ENCODE measurements at regions not wholly inside any gene's neighbourhood (a gene's known extent, or its start where the extent isn't known, plus 50 kb on each side); places are given as distances from the start of the nearest gene placed in this dataset.

DNA sequence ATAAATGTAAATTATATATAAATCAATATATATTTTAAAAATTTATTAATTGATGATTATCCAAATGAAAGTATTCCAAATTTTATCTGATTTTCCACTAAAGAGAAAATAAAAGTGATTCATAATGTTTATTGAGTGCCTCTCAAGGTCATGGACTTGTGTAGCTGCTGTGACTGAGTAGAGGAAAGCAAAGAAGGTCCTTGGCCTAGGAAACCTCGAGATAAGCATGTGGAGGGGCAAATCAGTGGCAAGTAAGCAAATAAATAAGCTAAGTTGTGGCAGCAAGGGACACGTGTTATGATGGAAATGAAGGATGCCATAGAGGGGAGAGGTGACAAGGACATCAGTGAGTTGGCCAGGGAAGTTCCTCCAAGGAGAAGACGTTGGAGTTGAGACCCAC is 866.1 kb upstream of the ID2 start:
- no peak overlapping the region for H3K9ac ChIP-seq (ENCODE audit: low read length)
- no peak overlapping the region for H2AFZ ChIP-seq (ENCODE audit: low read length)
- H3K27me3 ChIP-seq (replicated peaks; ENCODE audit: insufficient read depth, low read length): no peaks in the 10 kb centered on the region
- TF ChIP-seq, protein P1, sequence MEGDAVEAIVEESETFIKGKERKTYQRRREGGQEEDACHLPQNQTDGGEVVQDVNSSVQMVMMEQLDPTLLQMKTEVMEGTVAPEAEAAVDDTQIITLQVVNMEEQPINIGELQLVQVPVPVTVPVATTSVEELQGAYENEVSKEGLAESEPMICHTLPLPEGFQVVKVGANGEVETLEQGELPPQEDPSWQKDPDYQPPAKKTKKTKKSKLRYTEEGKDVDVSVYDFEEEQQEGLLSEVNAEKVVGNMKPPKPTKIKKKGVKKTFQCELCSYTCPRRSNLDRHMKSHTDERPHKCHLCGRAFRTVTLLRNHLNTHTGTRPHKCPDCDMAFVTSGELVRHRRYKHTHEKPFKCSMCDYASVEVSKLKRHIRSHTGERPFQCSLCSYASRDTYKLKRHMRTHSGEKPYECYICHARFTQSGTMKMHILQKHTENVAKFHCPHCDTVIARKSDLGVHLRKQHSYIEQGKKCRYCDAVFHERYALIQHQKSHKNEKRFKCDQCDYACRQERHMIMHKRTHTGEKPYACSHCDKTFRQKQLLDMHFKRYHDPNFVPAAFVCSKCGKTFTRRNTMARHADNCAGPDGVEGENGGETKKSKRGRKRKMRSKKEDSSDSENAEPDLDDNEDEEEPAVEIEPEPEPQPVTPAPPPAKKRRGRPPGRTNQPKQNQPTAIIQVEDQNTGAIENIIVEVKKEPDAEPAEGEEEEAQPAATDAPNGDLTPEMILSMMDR (IDR thresholded peaks at IDR 0.05; ENCODE audit: low read length): no peak
- TF ChIP-seq EZH2 (optimal IDR thresholded peaks at IDR 0.05; ENCODE audit: low read depth, low read length) (no peak), EZH2phosphoT487 (IDR thresholded peaks at IDR 0.05; ENCODE audit: low read length) (no peak)
- H3K4me2 ChIP-seq (ENCODE audit: low read depth, low read length): no peak overlapping the region
- no peaks in the 10 kb centered on the region for H3K9me2 ChIP-seq (replicated peaks; ENCODE audit: insufficient read depth, low read length)
- no peaks in the 10 kb centered on the region for H3F3A ChIP-seq (ENCODE audit: insufficient read depth, low read length)
- no peak for DNase-seq
- no peaks in the 10 kb centered on the region for H4K20me1 ChIP-seq (ENCODE audit: insufficient read depth, low read length)
- no peaks in the 10 kb centered on the region for H3K79me2 ChIP-seq (ENCODE audit: low read length)
- no peak overlapping the region for H3K4me3 ChIP-seq (ENCODE audit: low read length)
- H3K9me3 ChIP-seq (replicated peaks; ENCODE audit: insufficient read depth, low read length): no peaks in the 10 kb centered on the region
- H3K36me3 ChIP-seq (replicated peaks; ENCODE audit: insufficient read depth, low read length): no peaks in the 10 kb centered on the region
- no peak overlapping the region for H3K27ac ChIP-seq (ENCODE audit: low read length)
- no peaks in the 10 kb centered on the region for H3K4me1 ChIP-seq (ENCODE audit: low read length)

DNA sequence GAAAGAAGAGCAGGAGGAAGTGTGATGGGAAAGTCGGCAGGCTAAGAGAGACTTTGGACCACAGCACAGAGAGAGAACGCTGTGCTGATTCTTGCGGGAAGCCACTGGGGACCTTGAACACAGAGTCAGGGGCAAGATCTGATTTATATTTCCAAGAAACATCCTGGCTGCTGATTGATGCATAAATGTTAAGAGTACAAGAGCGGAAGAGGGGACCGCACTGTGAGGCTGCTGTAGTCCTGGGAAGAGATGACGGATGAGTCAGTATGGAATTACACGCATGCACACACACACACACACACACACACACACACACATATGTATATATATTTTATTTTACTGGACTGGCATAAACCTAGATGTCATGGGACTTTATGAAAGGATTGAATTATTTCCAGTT is 865.6 kb upstream of the ID2 start:
- Histone ChIP-seq H3K27me3 (replicated peaks; ENCODE audit: insufficient read depth, low read length) (no peaks in the 10 kb centered on the region), H2AFZ (ENCODE audit: low read length) (no peak overlapping the region), H3K9me3 (replicated peaks; ENCODE audit: insufficient read depth, low read length) (no peaks in the 10 kb centered on the region), H3F3A (ENCODE audit: insufficient read depth, low read length) (no peaks in the 10 kb centered on the region), H3K36me3 (replicated peaks; ENCODE audit: insufficient read depth, low read length) (no peaks in the 10 kb centered on the region), H3K4me2 (ENCODE audit: low read depth, low read length) (no peak overlapping the region), H3K9ac (ENCODE audit: low read length) (no peak overlapping the region), H3K9me2 (replicated peaks; ENCODE audit: insufficient read depth, low read length) (no peaks in the 10 kb centered on the region), H3K4me3 (ENCODE audit: low read length) (no peak overlapping the region), H3K79me2 (ENCODE audit: low read length) (no peaks in the 10 kb centered on the region), H4K20me1 (ENCODE audit: insufficient read depth, low read length) (no peaks in the 10 kb centered on the region), H3K4me1 (ENCODE audit: low read length) (no peaks in the 10 kb centered on the region), H3K27ac (ENCODE audit: low read length) (no peak overlapping the region)
- TF ChIP-seq EZH2phosphoT487 (IDR thresholded peaks at IDR 0.05; ENCODE audit: low read length) (no peak), EZH2 (optimal IDR thresholded peaks at IDR 0.05; ENCODE audit: low read depth, low read length) (no peak)
- TF ChIP-seq, protein P1 (IDR thresholded peaks at IDR 0.05; ENCODE audit: low read length): no peak
- no peak for DNase-seq

DNA sequence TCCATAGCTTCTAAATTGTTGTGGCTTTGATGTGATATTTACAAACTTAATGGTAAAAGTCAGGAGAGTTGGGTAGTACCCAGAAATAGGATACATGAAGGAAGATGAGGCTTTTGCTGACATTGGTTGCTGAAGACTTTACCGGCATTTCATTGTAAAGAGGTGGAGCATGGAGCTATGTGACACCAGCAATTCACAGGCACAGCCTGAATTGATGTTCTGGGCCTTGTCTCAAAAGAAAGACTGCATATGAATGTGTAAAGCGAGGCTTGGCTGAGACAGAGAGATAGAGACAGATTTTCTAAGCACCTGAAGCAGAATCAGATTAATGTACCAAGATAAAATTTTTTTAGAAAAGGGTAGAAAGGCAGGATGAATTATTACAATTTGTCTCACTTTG is 864.9 kb upstream of the ID2 start:
- Histone ChIP-seq H3K9ac (ENCODE audit: low read length) (no peak overlapping the region), H3K9me3 (replicated peaks; ENCODE audit: insufficient read depth, low read length) (no peaks in the 10 kb centered on the region), H3K36me3 (replicated peaks; ENCODE audit: insufficient read depth, low read length) (no peaks in the 10 kb centered on the region), H3K79me2 (ENCODE audit: low read length) (no peaks in the 10 kb centered on the region), H3F3A (ENCODE audit: insufficient read depth, low read length) (no peaks in the 10 kb centered on the region), H3K27ac (ENCODE audit: low read length) (no peak overlapping the region), H3K9me2 (replicated peaks; ENCODE audit: insufficient read depth, low read length) (no peaks in the 10 kb centered on the region), H3K27me3 (replicated peaks; ENCODE audit: insufficient read depth, low read length) (no peaks in the 10 kb centered on the region), H3K4me2 (ENCODE audit: low read depth, low read length) (no peak overlapping the region), H3K4me3 (ENCODE audit: low read length) (no peak overlapping the region), H4K20me1 (ENCODE audit: insufficient read depth, low read length) (no peaks in the 10 kb centered on the region), H3K4me1 (ENCODE audit: low read length) (no peaks in the 10 kb centered on the region), H2AFZ (ENCODE audit: low read length) (no peak overlapping the region)
- TF ChIP-seq, protein P1 (IDR thresholded peaks at IDR 0.05; ENCODE audit: low read length): no peak
- no peak for TF ChIP-seq EZH2 (optimal IDR thresholded peaks at IDR 0.05; ENCODE audit: low read depth, low read length)
- TF ChIP-seq EZH2phosphoT487 (IDR thresholded peaks at IDR 0.05; ENCODE audit: low read length): no peak
- DNase-seq: no peak
